HG02852 (cell line): ENCODE measurements at regions not wholly inside any gene's neighbourhood (a gene's known extent, or its start where the extent isn't known, plus 50 kb on each side); places are given as distances from the start of the nearest gene placed in this dataset.

Source experiments
- ATAC-seq: cut with Tn5 transposase; IDR thresholded peaks from one replicate; pipeline ENCODE4 v1.9.1; 2021; ENCODE audit warnings: mild to moderate bottlenecking, moderate library complexity; ENCODE audit not compliant: unreplicated experiment

DNA sequence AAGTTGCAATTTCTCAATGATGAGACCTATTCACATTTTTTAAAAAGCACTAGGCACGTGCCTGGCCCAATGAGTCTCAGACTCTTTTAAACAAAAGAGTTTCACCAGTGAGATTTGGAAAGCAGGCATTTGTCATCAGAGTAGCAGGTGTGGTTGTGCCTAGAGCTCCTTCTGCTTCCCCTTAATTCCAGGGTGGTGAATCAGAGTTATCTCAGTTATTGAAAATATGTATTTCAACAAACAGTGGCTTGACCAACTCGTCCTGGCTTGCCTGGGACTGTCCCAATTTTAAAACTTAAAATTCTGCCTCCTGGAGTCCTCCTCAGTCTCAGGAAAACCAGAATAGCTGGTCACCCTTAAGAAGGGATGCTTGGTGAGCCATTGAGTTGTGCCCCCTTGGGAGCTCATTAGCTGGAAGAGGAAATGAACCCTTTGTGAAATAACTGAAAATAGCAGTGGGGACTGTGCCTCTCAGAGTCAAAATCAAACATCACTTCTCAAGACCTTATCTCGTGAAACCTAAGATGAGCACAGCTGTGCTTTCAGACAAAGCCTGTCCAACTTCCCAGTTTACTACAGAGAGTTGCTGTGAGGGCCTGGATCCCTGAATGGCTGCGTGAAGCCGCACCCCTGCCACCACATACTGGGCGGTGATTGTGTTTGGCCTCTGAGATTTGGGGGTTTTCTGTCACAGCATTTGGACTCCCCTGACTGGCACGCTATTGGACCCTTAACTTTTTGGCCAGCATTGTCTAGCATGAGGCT, 116.3 kb downstream of the ANKRD60 start:
- ATAC-seq: no peak

DNA sequence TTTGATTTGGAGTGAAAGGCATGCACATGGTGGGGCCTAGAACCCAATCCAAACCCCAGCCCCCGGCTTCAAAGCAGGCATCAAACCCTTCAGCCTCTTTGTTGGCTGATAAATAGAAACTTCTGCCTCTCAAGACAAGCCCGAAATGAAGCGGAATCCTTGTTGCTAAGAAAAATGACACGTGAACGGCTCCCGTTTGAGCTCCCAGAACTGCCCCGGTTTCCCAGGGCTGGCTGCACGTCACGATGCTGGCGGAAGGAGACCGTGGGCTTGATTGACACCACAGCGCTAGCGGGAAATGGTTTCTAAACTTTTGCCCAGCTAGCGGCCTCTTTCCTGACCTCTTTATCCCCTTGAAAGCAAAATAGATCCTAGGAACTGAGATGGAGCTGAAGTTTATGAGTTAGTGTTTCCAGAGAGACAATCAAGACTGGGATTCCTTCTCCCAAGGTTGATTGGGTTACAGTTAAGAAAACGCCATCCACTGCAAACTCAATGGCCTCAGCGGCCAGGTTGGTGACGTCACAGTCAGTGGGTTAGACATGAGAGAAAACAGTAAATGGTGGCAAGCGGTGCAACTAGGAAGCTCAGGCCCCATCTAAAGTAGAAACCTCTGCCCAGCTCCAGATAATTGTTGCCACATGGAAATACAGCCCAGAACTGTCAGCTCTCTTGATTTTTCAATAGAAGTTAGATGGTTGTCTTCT, 117.0 kb downstream of the ANKRD60 start:
- no peak for ATAC-seq

- ATAC-seq: no peak
These were observed 118.4 kb downstream of the ANKRD60 start for GRCh38 chr20:58109918-58110635.

DNA sequence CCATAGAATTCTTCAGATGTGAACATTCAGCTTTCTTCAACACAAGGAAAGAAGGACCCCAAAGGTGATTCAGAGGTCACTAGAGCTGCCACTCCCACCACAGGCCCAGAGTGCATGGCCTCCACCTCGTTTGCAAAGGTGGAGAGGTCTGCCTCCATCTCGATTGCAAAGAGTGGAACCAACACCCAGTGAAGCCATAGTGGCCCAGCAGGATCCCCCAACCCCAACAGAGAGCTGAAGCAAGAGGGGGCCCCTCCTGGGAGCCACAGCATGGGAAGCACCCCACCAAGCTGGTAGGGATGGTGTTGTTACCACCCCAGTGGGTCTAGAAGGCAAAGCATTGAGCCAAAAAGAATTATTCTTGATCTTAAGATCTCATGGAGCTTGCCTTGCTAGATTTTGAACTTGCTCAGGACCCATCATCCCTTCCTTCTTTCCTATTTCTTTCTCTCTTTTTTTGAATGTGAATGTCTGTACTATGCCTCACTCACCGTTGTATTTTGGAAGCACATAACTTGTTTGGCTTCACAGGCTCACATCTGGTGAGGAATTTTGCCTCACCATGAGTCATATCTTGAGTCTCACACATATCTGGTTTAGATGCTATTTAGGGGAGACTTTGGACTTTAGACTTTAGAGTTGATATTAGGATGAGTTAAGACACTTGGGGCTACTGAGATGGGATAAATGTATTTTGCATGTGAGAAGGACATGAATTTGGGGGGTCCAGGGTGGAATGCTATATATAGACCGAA, 119.2 kb downstream of the ANKRD60 start:
- no peak for ATAC-seq

GRCh38 chr20:58107533-58107932, 120.9 kb downstream of the ANKRD60 start:
- ATAC-seq: no peak

DNA sequence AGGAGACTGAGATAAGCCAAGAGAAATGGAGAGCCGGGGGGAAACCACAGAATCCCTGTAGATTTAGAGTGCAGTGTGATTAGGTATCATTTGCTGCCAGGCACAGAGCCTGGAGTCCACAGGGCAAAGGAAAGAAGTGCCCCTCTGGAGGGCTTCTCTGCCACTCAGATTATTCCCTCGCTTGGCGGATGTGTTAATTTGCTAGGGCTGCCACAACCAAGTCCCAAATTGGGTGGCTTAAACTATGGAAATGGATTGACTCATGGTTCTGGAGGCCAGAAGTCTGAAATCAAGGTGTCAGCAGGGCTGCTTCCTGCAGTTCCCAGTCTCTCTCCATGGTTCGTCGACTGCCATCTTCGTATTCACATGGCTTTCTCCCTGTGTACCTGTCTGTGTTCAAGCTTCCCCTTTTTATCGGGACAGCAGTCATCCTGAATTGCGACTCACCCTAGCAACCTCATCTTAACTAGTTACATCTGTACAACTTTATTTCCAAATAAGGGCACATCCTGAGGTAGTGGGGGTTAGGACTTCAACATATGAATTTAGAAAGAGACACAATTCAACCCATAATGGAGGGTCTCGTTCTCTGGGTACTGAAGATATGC, 122.2 kb downstream of the ANKRD60 start:
- no peak for ATAC-seq

GRCh38 chr20:58103961-58104360, 124.5 kb downstream of the ANKRD60 start:
- ATAC-seq: no peak

GRCh38 chr20:58103517-58103904, 124.9 kb downstream of the ANKRD60 start:
- ATAC-seq: no peak

GRCh38 chr20:58102744-58103516, 125.5 kb downstream of the ANKRD60 start:
- ATAC-seq: no peak

DNA sequence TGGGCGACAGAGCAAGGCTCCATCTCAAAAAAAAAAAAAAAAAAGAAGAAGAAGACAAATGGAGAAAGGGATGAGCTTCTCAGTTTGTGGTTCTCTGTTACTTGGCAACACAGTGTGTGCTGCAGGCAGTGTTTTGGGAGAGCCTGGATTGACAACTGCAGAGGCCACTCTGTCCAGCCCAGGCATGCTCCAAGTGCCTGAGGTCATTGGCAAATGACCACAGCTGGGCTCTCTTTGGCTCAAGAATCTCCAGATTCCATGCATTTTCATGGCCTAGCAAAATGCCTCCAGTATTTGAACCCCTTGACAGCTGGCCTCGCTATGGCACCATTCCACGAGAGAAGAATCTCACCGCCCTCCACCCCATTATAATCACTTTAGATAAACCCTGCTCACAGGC, 126.2 kb downstream of the ANKRD60 start:
- no peak for ATAC-seq

DNA sequence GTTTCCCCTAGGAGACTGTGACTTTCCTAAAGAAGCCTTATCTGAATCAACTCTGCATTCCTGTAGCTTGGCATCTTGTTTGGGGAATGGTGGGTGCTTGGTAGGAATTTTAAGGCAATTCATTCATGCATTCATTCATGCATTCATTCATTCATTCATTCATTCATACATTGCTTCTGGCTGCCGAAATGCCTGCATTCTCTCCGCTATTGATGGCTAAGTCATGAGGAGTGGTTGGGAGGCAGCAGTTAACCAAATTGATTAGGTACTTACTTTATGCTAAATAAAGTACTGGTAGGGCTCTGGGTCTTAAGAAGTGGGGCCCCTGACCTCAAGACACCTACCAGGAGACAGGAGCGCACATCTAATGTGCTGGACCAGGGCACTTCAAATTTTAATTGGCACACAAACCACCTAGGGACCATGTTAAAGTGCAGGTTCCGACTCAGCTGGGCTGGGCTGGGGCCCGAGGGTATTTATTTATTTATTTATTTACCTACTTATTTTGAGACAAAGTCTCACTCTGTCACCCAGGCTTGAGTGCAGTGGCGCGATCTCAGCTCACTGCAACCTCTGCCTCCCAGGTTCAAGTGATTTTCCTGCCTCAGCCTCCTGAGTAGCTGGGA, 127.6 kb downstream of the ANKRD60 start:
- no peak for ATAC-seq

DNA sequence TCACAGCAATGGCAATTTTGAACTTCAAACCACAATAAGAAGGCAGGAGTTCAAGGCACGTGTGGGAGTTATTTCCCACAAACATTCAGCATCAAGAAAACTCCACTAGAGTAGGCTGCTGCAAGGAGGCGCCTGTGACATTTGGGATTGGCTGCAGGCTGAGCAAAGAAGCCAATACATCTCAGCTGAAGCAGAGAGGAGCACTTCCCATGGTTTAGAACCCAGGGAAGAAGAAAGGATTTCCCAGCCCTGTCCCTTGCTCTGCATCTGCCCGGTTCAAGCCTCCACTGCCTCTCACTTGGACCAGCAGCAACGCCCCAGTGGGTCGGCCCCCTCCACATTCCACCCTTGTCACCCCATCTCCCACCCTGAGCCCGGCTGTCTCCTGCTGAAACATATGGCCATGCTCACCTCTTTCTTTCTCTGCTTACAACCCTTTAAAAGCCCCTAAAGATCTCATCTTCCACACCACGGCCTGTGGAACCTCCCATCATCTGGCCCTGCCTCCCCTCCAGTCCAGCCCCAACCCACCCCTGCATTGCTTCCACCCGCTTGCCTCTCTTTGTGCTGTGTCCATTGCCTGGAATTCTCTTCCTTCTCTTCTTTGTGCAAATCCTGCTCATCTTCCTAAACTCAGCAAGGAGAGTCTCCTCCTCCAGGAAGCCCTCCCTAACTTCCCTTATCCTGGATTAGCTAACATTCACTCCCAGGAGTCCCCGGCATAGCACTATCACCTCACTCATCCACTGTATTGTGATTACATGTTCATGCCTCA, 128.3 kb downstream of the ANKRD60 start:
- no peak for ATAC-seq

DNA sequence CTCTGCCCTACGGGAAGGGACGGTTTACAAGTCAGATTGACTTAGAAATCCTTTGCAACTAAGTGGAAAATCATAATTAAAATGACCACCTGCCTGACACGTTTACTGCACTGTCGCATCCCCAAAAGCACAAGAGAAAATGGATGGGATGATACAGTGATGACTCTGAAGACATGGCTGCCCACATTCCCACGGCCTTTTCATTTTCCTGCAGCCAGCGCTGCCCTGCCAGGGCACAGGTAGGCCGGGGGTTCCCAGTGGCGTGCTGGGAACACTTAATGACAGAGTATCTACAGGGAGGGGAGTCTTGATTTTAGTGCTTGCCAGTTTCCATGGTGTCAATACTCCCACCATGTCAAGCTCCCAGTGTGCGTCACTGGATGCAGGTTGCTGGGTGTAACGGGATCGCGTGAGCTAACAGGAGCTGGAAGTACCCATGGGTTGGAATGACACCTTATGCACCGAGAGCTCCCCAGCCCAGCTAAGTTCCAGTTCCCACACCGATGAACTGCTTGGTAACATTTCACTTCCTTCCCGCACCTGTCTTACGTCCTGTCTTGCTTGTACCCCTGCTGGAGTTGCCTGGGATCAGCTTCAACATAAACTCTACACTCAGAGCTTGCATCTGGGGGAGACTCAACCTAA, 129.0 kb downstream of the ANKRD60 start:
- no peak for ATAC-seq

DNA sequence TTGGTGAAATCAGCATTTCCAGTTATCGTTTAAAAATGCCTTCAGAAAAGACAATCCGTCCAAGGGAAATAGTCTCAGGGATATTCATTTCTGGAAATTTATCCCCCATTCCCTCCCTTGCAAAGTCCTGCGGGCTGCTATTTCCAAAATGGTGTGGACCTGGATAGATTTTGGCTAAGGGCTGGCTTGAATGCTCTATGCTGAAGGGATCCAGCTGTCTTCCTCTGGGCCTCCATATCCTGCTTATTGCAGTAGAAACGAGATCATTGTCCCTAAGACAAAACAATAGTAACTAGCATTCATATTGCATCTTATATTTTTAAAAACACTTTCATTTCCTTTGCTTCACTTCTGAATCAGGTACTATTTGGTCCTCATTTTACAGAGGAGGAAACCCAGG, 129.9 kb downstream of the ANKRD60 start:
- no peak for ATAC-seq

DNA sequence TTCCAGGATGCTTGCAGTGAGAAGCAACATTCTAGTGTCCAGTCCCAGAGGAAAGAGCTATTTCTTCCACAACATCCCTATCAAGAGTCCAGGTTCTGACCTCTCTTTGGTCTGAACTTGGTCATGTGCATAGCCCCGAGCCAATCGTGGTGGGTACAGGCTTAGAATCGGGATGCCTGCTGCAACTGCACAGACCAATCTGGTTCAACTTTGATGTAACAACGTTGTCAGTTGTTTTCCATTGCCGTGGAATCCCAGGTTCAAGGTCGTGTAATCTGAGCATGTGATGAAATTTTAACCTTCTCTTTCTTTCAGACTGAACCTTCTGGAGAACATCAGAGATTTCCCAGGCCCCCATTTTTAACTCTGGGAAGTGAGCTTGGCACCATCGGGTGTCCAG, 130.5 kb downstream of the ANKRD60 start:
- ATAC-seq: no peak

GRCh38 chr20:58097429-58097828, 131.0 kb downstream of the ANKRD60 start:
- ATAC-seq: no peak

DNA sequence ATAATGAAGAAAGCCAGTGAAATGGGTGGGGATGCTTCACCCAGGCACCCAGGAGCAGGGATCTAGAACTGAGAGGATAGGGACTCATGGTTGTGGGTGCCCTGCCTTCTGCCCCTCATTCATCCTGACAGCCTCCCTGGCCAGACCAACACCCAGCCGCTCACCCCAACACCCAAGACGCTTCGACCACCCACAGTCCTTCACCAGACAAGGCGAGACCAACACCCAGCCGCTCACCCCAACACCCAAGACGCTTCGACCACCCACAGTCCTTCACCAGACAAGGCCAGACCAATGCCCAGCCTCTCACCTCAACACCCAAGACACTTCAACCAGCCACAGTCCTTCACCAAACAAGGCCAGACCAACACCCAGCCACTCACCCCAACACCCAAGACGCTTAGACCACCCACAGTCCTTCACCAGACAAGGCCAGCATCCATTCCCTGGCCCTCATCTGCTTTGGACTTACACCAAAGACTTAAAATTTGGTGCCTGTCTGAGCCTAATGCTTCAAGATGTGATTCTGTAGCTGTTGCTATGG, 131.5 kb downstream of the ANKRD60 start:
- ATAC-seq: no peak

GRCh38 chr20:58094698-58095097, 133.8 kb downstream of the ANKRD60 start:
- ATAC-seq: no peak
